Right hindlimb (tissue), 1 donor: ENCODE measurements at regions not wholly inside any gene's neighbourhood (a gene's known extent, or its start where the extent isn't known, plus 50 kb on each side); places are given as distances from the start of the nearest gene placed in this dataset.

ENCODE experiments used
- DNase-seq: peaks from one replicate; pipeline ENCODE4 v3.0.0-alpha.2; 2018

DNA sequence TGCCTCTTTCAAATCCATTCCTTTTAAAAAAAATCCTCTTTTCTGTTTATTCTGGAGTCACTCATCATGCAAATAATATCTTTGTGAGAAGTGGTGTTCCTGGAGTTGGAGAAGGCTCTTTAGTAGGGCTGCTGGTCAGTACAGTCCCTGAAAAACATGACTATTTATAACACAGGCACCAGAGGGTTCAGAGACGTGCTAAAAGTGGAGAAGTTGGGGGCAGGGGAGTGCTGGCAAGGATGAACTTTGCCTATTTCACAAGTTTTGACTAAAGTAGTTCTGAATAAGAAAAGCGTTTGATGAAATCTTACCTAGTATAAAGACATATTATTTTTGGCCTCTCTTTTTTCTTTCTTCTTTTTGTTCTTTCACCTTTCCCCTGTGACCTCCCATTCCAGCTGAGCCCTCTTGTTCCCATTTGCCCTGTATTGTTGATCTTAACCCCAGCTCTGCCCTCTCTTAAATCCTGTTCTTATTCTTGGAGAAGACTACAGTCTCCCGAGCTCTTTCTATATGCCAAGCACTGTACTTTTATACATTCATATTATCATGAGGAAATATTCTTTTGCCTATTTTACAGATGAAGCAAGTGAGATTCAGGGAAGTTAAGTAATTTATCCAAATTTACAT is 129.1 kb downstream of the TM9SF2 start:
- no peak for DNase-seq

DNA sequence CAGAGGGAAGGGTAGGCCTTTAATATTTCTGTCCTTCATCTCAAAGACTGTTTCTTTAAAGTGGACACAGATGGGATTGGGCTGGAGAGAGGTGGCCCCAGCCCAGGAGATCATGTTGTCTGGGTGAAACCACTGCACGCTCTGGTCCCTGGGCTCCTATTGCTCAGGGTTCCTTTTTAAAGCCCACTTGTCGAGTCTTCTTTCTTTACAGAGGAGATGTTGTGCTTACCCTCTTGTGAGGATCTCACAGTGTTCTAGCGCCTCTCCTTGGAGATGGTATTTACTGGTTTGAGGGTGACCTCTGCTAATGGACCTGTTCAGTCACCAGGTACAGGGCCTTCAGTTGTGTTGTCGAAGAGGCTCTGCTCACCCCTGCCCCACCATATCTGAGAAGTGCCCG is 128.4 kb downstream of the TM9SF2 start:
- no peak for DNase-seq

DNA sequence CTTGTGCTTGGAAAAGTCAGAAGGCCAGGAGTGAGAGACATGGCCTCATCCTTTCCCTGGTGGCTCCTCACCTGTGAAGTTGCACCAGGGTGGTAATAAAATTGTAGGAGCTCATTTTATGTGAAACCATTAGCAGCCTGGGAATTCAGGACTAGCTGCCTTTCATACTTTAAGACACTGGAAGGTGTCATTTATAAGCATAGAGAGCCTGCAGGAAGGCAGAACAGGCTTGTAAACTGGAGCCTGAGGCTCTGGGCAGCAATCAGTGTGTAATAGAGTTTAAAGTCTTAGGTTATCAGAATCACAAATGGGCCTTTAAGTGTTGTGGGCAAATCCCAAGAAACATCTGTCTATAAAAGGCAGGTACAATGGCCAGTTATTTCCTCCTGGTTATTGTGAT is 127.2 kb downstream of the TM9SF2 start:
- DNase-seq: no peak

DNA sequence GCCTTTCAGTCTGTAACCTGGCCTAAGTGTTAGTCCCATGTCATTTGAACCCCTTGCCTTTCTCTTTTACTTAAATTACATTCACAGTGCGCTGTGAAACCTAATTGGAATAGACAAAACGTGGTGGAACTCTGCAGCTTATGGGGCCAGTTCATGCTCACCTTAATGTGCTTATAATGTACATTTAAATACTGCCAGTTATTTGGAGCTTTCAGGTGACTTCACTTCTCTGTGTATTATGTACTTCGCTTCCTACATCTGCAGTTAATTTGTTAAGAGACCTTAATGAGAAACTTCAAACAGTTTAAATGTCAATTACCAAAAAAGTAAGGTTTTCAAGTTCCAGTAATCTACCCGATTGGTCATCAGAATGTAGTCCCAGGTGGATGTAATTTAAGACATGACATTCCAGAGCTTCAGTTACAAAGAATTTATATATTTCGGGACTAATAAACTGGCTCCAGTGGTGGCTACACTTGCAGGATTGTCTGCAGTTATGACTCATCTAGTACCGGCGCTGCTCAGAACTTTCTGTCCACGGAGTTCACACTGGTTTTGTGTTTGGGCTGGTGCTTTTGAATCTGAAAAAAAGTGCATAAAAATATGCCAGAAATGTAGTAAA is 125.3 kb downstream of the TM9SF2 start:
- DNase-seq: no peak

DNA sequence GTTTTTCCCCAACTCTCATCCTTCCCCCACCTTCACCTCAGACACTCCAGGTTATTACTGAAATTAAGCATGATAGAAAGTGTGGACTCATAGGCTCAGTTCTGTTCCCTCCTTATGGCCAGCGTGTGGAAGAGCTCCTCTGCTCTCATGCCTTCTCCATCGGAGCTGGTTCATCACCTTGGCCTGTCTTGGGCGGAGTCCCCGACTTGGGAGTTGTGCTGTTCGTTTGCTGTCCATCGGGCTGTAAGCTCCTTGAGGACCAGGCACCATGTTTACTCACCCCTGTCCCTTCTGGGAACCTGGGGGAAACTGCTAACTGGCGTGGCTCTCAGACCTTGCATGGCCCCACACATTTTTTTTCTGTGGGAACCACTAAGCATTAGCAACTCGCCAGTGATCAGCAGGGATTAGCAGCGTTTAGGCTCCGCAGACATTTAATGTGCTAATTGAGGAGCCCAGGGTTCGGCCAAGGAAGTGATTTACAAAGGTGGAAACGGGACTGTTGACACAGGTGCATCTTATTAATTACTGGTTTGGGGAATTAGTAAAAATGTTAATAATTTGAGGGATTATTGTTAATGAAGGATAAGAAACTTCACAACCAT is 123.8 kb downstream of the TM9SF2 start:
- DNase-seq: no peak

DNA sequence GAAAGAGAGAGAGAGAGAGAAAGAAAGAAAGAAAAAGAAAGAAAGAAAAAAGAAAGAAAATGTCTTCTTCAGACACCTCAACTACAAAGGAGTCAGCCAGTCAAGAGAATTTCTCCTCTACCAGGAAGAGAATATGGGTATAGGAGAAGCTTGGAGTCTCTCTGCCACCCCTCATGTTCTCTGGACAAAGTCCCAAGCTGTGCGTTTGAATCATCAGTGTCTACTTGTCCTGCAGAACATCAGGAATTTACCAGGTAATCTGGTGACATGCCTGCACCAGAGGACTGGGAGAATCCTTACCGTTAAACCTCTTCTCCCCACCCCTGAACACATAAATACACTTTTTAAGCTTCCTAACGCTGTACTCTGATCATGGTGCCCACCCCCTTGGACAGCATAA is 119.5 kb downstream of the TM9SF2 start:
- DNase-seq: no peak

DNA sequence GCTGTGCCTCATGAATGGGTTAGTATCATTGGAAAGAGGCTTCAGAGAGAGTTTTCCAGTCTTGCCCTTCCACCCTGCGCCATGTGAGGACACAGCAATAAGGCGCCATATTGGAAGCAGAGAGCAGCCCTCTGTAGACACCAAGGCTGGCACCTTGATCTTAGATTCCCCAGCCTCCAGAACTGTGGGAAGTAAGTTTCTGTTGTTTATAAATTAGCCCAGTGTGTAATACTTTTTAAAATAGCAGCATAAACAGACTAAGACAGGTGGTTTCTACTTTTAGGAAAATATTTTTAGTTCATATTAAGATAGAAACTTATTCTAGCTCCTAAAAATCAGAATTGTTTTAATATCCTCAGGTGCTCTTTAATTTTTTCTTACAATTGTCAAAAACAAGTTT is 117.9 kb downstream of the TM9SF2 start:
- no peak for DNase-seq

DNA sequence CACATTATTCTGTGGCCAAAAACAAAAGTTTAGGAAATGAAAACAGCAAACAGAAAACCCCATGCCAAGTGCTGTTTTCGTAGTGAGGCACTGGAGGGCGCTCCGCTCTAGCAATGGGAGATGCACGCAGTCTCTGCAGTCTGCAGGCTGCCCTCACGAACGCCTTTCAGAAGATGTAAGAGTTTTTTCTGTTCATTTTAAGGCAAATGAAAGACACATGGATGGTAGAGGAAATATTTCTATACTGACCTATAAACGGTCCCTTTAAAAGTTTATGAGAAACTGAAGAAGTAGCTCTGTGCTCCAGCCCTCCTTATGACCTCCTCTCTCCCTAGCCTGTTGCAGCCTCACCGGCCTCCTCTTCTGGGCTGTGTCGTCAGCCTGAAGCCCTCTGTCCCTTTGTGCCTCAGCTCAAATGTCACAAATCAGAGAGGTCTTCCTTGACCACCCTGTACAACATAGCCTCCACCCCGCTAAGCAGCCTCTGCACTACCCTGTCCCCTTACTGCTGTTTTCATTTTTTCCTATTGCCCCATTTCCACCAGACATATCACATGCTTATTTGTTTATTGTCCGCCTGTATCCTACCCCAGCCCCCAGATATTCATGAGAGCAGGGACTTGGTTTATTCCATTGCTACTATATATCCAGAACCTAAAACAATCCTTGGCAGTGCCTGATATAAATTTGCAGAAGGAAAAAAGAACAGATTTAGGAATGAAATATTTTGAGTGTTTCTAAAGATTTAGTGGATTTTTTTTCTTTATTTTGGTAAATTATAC is 116.4 kb downstream of the TM9SF2 start:
- DNase-seq: peak; percentile 43

DNA sequence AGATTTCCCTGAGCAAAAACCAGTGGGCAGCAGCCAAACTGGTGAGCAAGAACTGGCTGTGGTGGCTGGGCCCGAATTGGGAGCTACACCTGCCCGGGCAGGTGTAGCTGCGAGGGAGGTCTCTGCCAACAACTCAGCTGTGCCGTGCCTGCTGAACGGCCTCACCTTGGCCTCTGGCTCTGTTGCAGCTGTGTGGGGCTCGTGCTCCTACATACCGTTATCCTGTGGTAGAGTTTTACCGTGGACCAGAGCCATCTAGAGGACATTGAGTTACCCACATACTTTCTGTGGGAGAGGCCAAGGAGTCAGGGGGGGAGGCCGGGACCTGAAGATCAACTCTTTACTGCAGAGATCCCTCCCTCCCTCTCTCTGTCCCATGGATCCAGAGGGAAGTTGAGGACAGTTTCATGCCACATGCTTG is 113.2 kb downstream of the TM9SF2 start:
- no peak for DNase-seq
